ENCODE measurements at regions not wholly inside any gene's neighbourhood (a gene's known extent, or its start where the extent isn't known, plus 50 kb on each side); places are given as distances from the start of the nearest gene placed in this dataset.

DNA sequence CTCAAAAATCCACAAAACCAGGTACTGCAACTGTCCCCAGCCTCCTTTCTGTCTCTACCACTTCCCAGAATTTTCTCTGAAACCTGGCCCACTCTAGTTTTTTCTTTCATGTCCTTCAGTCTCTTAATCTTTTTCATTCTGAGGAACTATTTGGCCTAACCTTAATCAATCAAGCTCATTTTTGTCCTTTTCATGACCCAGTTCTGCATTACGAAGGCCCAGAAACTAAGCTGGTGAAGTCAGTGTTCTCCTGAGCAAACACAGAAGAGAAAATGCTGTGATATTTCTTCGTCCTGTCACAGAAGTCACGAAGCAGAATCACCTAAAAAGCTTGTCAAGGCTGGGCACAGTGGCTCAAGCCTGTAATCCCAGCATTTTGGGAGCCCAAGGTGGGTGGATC is 131.7 kb upstream of the EDNRA start (continued):
- no peak for TF ChIP-seq ZNF600 (tag by site-specific recombination; IDR thresholded peaks at IDR 0.05)
- TF ChIP-seq ZNF292 (tag by site-specific recombination; IDR thresholded peaks at IDR 0.05; ENCODE audit: borderline replicate concordance, low read depth): no peak
- TF ChIP-seq ZNF266 (tag by site-specific recombination; IDR thresholded peaks at IDR 0.05; ENCODE audit: low read depth): no peak
- no peak for TF ChIP-seq ZNF341 (tag by site-specific recombination; IDR thresholded peaks at IDR 0.05; ENCODE audit: low read depth)
- no peak for TF ChIP-seq ZNF571 (tag by site-specific recombination; IDR thresholded peaks at IDR 0.05)
- TF ChIP-seq, protein P1, sequence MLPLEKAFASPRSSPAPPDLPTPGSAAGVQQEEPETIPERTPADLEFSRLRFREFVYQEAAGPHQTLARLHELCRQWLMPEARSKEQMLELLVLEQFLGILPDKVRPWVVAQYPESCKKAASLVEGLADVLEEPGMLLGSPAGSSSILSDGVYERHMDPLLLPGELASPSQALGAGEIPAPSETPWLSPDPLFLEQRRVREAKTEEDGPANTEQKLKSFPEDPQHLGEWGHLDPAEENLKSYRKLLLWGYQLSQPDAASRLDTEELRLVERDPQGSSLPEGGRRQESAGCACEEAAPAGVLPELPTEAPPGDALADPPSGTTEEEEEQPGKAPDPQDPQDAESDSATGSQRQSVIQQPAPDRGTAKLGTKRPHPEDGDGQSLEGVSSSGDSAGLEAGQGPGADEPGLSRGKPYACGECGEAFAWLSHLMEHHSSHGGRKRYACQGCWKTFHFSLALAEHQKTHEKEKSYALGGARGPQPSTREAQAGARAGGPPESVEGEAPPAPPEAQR (tag by site-specific recombination; IDR thresholded peaks at IDR 0.05): no peak

- Histone ChIP-seq H3K4me1 (ENCODE audit: control insufficient read depth, insufficient read depth, low read length) (no peaks in the 10 kb centered on the region), H3K36me3 (ENCODE audit: control insufficient read depth in 2 of 2, insufficient read depth in 1 of 2, low read length in 2 of 2) (no peaks in the 10 kb centered on the region), H3K4me3 (ENCODE audit: low read depth, low read length) (no peak overlapping the region), H3K27ac (ENCODE audit: extremely low read depth, low read depth, low read length) (no peak overlapping the region), H3K9me3 (ENCODE audit: control insufficient read depth, insufficient read depth, low read depth, low read length) (no peaks in the 10 kb centered on the region)
- CTCF ChIA-PET: no interaction called here
- TF ChIP-seq ZNF184 (tag by site-specific recombination; IDR thresholded peaks at IDR 0.05): no peak
- no peak for TF ChIP-seq ZNF585B (tag by site-specific recombination; IDR thresholded peaks at IDR 0.05)
- POLR2A ChIA-PET: no interaction called here
Observed at GRCh38 chr4:147351083-147351787, 129.7 kb upstream of the EDNRA start.

GRCh38 chr4:147354237-147354636 is 126.7 kb upstream of the EDNRA start:
- ChIA-PET POLR2A (interaction anchor here (0.6 kb wide), 1 partner anchor 374 kb away, joined by 3 read pairs; no protein-coding TSS in a partner anchor), CTCF (no interaction called here)
- H3K4me3 ChIP-seq (ENCODE audit: low read depth, low read length): no peak overlapping the region
- no peaks in the 10 kb centered on the region for H3K4me1 ChIP-seq (ENCODE audit: control insufficient read depth, insufficient read depth, low read length)
- H3K9me3 ChIP-seq (ENCODE audit: control insufficient read depth, insufficient read depth, low read depth, low read length): no peaks in the 10 kb centered on the region
- H3K36me3 ChIP-seq (ENCODE audit: control insufficient read depth in 2 of 2, insufficient read depth in 1 of 2, low read length in 2 of 2): no peaks in the 10 kb centered on the region
- H3K27ac ChIP-seq (ENCODE audit: extremely low read depth, low read depth, low read length): no peak overlapping the region
- no peak for TF ChIP-seq ZNF707 (tag by site-specific recombination; IDR thresholded peaks at IDR 0.05)
- no peak for TF ChIP-seq ELK4 (IDR thresholded peaks at IDR 0.05; ENCODE audit: borderline replicate concordance, low read depth, low read length)
- TF ChIP-seq ZNF350 (tag by site-specific recombination; IDR thresholded peaks at IDR 0.05): no peak
- TF ChIP-seq ZBTB8A (tag by site-specific recombination; IDR thresholded peaks at IDR 0.05): no peak
- no peak for TF ChIP-seq KLF7 (tag by site-specific recombination; IDR thresholded peaks at IDR 0.05; ENCODE audit: borderline replicate concordance)
- TF ChIP-seq BCL11B (tag by site-specific recombination; IDR thresholded peaks at IDR 0.05; ENCODE audit: low read depth): no peak
- TF ChIP-seq ZNF654 (tag by site-specific recombination; IDR thresholded peaks at IDR 0.05; ENCODE audit: low read depth): no peak
- no peak for TF ChIP-seq ZNF174 (tag by site-specific recombination; IDR thresholded peaks at IDR 0.05)
- TF ChIP-seq, protein P2, sequence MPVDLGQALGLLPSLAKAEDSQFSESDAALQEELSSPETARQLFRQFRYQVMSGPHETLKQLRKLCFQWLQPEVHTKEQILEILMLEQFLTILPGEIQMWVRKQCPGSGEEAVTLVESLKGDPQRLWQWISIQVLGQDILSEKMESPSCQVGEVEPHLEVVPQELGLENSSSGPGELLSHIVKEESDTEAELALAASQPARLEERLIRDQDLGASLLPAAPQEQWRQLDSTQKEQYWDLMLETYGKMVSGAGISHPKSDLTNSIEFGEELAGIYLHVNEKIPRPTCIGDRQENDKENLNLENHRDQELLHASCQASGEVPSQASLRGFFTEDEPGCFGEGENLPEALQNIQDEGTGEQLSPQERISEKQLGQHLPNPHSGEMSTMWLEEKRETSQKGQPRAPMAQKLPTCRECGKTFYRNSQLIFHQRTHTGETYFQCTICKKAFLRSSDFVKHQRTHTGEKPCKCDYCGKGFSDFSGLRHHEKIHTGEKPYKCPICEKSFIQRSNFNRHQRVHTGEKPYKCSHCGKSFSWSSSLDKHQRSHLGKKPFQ (tag by site-specific recombination; IDR thresholded peaks at IDR 0.05): no peak
- TF ChIP-seq ZNF692 (tag by site-specific recombination; IDR thresholded peaks at IDR 0.05): no peak
- no peak for TF ChIP-seq KLF9 (tag by site-specific recombination; IDR thresholded peaks at IDR 0.05; ENCODE audit: low read depth)
- TF ChIP-seq GLI2 (tag by site-specific recombination; IDR thresholded peaks at IDR 0.05; ENCODE audit: borderline replicate concordance, low read depth): no peak
- no peak for TF ChIP-seq ZNF335 (tag by site-specific recombination; conservative IDR thresholded peaks at IDR 0.05)
- TF ChIP-seq ZNF132 (tag by site-specific recombination; IDR thresholded peaks at IDR 0.05; ENCODE audit: borderline replicate concordance): no peak
- TF ChIP-seq ZNF837 (tag by site-specific recombination; IDR thresholded peaks at IDR 0.05): no peak
- no peak for TF ChIP-seq ZNF521 (tag by site-specific recombination; IDR thresholded peaks at IDR 0.05)

Data from HEK293 (cell line).